ENCODE measurements at regions not wholly inside any gene's neighbourhood (a gene's known extent, or its start where the extent isn't known, plus 50 kb on each side); places are given as distances from the start of the nearest gene placed in this dataset.

DNA sequence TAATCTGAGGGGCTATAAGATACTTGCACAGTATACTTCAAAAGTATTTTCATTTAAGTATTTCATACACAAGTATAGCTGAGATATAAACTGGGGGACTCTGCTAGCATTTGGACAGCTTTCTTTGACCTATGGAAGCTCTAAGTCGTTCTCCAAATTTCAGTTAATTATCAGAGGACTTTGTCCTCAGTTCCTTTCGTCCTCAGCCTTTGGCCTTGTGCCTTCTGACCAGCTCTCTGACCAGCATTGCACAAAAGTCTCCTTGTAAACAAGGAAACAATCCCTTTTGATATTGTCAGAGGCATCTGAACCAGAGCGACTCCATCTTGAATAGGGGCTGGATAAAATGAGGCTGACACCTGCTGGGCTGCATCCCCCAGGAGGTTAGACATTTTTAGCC, 464.0 kb upstream of the FAM241A start:
- DNase-seq: no peak

DNA sequence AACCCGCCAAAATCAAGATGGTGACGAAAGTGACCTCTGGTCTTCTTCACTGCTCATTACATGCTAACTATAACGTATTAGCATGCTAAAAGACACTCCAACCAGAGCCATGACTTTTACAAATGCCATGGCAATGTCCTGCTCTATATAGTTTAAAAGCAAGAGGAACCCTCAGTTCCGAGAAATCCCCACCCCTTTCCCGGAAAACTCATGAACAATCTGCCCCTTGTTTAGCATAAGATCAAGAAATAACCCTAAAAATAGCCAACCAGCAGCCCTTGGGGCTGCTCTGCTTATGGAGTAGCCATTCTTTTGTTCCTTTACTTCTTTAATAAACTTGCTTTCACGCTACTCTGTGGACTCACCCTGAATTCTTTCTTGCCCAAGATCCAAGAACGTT, 463.5 kb upstream of the FAM241A start:
- no peak for DNase-seq

- no peak for DNase-seq
These were observed 460.0 kb upstream of the FAM241A start for GRCh38 chr4:111685205-111685604.

- no peak for DNase-seq
These were observed 456.0 kb upstream of the FAM241A start for GRCh38 chr4:111689214-111689613.

- no peak for DNase-seq
These were observed 455.5 kb upstream of the FAM241A start for GRCh38 chr4:111689731-111690130.

- DNase-seq: no peak
These were observed 451.5 kb upstream of the FAM241A start for GRCh38 chr4:111693758-111694157.

GRCh38 chr4:111695677-111696076, 449.6 kb upstream of the FAM241A start:
- no peak for DNase-seq

- DNase-seq: no peak
These were observed 448.7 kb upstream of the FAM241A start for GRCh38 chr4:111696505-111696904.

- no peak for DNase-seq
These were observed 447.9 kb upstream of the FAM241A start for GRCh38 chr4:111697176-111697942.

DNA sequence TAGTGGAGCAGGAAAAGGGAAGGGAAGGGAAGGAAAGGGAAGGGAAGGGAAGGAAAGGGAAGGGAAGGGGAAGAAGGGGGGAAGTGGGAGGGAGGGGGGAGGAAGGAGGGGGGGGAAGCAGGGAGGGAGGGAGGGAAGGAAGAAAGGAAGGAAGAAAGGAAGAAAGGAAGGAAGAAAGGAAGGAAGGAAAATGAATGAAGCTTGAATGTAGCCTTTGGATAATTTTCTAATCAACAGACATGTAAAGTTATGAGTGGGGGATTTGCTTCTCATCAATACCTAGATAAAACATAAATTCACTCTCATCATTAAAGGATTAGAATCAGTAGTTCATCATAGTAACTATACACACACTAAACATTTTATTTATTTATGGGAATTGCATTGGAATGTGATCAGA, 446.9 kb upstream of the FAM241A start:
- no peak for DNase-seq

- DNase-seq: no peak
These were observed 446.1 kb upstream of the FAM241A start for GRCh38 chr4:111699165-111699564.

- DNase-seq: no peak
These were observed 444.2 kb upstream of the FAM241A start for GRCh38 chr4:111701102-111701501.

GRCh38 chr4:111707491-111707890, 437.8 kb upstream of the FAM241A start:
- no peak for DNase-seq

DNA sequence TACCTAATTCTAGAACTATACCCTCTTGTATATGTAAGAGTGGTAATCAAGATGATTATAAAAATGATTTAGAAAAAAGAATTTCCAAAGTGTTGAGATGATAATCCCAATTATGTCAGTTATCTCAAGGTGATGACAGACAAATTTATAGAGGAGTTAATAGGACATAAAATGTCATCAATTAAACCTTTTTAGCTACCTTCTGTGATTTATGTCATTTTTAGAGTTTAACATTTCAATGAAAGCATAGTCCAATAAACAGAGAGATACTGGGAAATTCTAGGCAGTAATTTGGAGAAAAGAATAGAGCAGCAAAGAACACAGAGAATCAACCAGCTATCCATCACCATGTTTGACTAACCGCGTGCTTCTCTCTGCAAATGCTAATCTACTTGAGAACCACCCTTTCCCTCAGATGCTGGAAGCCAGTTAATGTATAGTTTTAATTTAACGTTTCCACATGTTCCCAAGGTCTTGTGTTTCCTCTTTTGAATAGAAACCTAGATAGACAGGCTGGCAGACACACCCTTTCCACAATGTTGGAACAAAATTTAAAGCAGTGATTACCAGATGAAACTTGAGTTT, 433.1 kb upstream of the FAM241A start:
- DNase-seq: no peak

- no peak for DNase-seq
These were observed 432.0 kb upstream of the FAM241A start for GRCh38 chr4:111713276-111713675.

- DNase-seq: no peak
These were observed 427.3 kb upstream of the FAM241A start for GRCh38 chr4:111717921-111718320.

GRCh38 chr4:111718763-111719559, 426.3 kb upstream of the FAM241A start:
- DNase-seq: no peak

- no peak for DNase-seq
These were observed 424.4 kb upstream of the FAM241A start for GRCh38 chr4:111720866-111721265.

- no peak for DNase-seq
These were observed 423.0 kb upstream of the FAM241A start for GRCh38 chr4:111722213-111722720.

- DNase-seq: no peak
These were observed 408.7 kb upstream of the FAM241A start for GRCh38 chr4:111736516-111736915.

- DNase-seq: no peak
These were observed 400.4 kb upstream of the FAM241A start for GRCh38 chr4:111744847-111745246.

GRCh38 chr4:111748157-111748556, 397.1 kb upstream of the FAM241A start:
- no peak for DNase-seq

- DNase-seq: no peak
These were observed 391.3 kb upstream of the FAM241A start for GRCh38 chr4:111754003-111754402.

DNA sequence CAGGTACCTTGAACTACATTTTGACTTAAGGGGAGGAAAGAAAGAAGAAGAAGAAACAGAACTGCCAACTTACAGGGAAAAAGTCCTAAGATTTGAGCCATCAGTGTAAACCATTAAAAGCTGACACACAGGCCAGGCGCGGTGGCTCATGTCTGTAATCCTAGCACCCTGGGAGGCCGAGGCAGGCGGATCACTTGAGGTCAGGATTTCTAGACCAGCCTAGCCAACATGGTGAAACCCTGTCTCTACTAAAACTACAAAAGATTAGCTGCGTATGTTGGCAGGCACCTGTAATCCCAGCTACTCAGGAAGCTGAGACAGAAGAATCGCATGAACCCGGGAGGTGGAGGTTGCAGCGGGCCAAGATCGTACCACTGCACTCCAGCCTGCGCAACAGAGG, 389.7 kb upstream of the FAM241A start:
- DNase-seq: no peak
